Astrocyte (in vitro differentiated cells and primary cell): ENCODE measurements at regions not wholly inside any gene's neighbourhood (a gene's known extent, or its start where the extent isn't known, plus 50 kb on each side); places are given as distances from the start of the nearest gene placed in this dataset.

Experiments
- DNase-seq: peaks from one replicate; pipeline ENCODE4 v3.0.0-alpha.2; 2010; ENCODE audit warnings: low read depth
- FAIRE-seq: peaks from 2 replicates; lab custom pipeline; 2011; peaks lifted over from hg19 to GRCh38; lab: Jason Lieb, UNC
- H2AFZ ChIP-seq: 2 replicates; pipeline ENCODE4 v1.6.0; 2012; ENCODE audit warnings: low read depth, low read length, inconsistent platforms
- H3K27ac ChIP-seq: 2 replicates; pipeline ENCODE4 v1.5.1; 2011; ENCODE audit warnings: low read depth, low read length, inconsistent platforms
- H3K27me3 ChIP-seq: 2 replicates; pipeline ENCODE4 v1.6.0; 2011; ENCODE audit warnings: low read length, inconsistent platforms; ENCODE audit not compliant: insufficient read depth
- H3K36me3 ChIP-seq: 2 replicates; pipeline ENCODE4 v1.5.1; 2011; ENCODE audit warnings: low read length, inconsistent platforms; ENCODE audit not compliant: insufficient read depth
- H3K4me1 ChIP-seq: 2 replicates; pipeline ENCODE4 v1.5.1; 2011; ENCODE audit warnings: low read length, inconsistent platforms; ENCODE audit not compliant: insufficient read depth
- H3K4me2 ChIP-seq: 2 replicates; pipeline ENCODE4 v1.6.0; 2012; ENCODE audit warnings: low read length, inconsistent platforms
- H3K4me3 ChIP-seq: 2 replicates; pipeline ENCODE4 v1.5.1; 2011; ENCODE audit warnings: low read depth, mild to moderate bottlenecking, low read length, inconsistent platforms; ENCODE audit not compliant: insufficient read depth
- H3K79me2 ChIP-seq: 2 replicates; pipeline ENCODE4 v1.6.0; 2012; ENCODE audit warnings: mild to moderate bottlenecking, low read length, inconsistent platforms; ENCODE audit not compliant: insufficient read depth
- H3K9ac ChIP-seq: 2 replicates; pipeline ENCODE4 v1.6.0; 2012; ENCODE audit warnings: mild to moderate bottlenecking, low read length, inconsistent platforms
- H3K9me3 ChIP-seq: 2 replicates; pipeline ENCODE4 v1.5.1; 2012; ENCODE audit warnings: low read depth, mild to moderate bottlenecking, low read length, inconsistent platforms; ENCODE audit not compliant: insufficient read depth
- H4K20me1 ChIP-seq: 2 replicates; pipeline ENCODE4 v1.6.0; 2012; ENCODE audit warnings: low read length, inconsistent platforms; ENCODE audit not compliant: insufficient read depth
- H3K27ac Mint-ChIP-seq: one replicate; pipeline ENCODE4 v1.8.0; 2021; ENCODE audit warnings: mild to moderate bottlenecking, mixed read lengths; ENCODE audit not compliant: unreplicated experiment
- H3K27me3 Mint-ChIP-seq: one replicate; pipeline ENCODE4 v1.8.0; 2021; ENCODE audit warnings: low read depth, mixed read lengths; ENCODE audit not compliant: unreplicated experiment
- H3K36me3 Mint-ChIP-seq: one replicate; pipeline ENCODE4 v1.8.0; 2021; ENCODE audit warnings: low read depth, mixed read lengths; ENCODE audit not compliant: unreplicated experiment
- H3K4me1 Mint-ChIP-seq: one replicate; pipeline ENCODE4 v1.8.0; 2021; ENCODE audit warnings: low read depth, mixed read lengths; ENCODE audit not compliant: unreplicated experiment
- H3K4me3 Mint-ChIP-seq: one replicate; pipeline ENCODE4 v1.8.0; 2021; ENCODE audit warnings: mild to moderate bottlenecking, moderate library complexity, mixed read lengths; ENCODE audit not compliant: unreplicated experiment
- H3K9me3 Mint-ChIP-seq: one replicate; pipeline ENCODE4 v1.8.0; 2021; ENCODE audit warnings: mild to moderate bottlenecking, mixed read lengths; ENCODE audit not compliant: unreplicated experiment
- EZH2 ChIP-seq: IDR thresholded peaks from 2 replicates; pipeline ENCODE4 v1.6.1; 2012; ENCODE audit warnings: mild to moderate bottlenecking, low read length, inconsistent platforms; ENCODE audit not compliant: insufficient read depth
- TF ChIP-seq, protein P1 (sequence below): IDR thresholded peaks from 2 replicates; pipeline ENCODE4 v1.5.1; 2011; ENCODE audit warnings: low read depth, mild to moderate bottlenecking, inconsistent platforms, low read length, moderate library complexity; ENCODE audit not compliant: insufficient read depth

DNA sequence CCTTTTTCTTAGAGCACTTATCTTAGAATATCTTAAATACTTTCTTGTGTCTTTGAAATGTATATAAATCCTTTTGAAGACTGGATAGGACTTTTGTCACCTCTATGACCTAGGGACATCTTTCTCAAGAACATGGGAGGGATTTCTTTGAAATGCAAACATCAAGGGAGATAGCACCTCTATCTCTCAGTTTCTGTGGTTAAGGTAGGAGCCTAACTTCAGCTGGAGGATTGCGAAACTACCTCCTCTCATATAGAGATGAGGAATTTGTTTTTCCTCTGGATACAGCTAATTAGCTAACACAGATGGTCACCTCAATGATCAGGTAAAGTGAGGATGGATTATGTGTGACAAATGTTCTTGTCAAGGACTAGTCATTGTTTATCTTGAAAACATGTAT, 631.3 kb upstream of the IMPG1 start:
- no peak for TF ChIP-seq EZH2
- no peaks in the 10 kb centered on the region for H3K4me1 Mint-ChIP-seq

DNA sequence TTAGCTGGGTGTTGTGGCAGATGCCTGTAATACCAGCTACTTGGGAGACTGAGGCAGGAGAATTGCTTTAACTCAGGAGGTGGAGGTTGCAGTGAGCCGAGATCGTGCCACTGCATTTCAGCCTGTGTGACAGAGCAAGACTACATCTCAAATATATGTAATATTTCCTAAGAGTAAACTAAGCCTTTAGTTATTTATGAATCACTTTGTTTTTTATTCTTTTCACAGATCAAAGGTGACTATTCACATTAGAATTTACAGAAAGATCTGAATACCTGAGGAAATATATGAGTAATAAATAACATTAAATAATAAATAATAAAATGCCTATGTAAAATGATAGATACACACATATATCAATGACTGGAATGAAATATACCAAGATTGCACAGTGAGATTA, 630.8 kb upstream of the IMPG1 start:
- H2AFZ ChIP-seq = no peak overlapping the region
- no peak for TF ChIP-seq EZH2
- TF ChIP-seq, protein P1, sequence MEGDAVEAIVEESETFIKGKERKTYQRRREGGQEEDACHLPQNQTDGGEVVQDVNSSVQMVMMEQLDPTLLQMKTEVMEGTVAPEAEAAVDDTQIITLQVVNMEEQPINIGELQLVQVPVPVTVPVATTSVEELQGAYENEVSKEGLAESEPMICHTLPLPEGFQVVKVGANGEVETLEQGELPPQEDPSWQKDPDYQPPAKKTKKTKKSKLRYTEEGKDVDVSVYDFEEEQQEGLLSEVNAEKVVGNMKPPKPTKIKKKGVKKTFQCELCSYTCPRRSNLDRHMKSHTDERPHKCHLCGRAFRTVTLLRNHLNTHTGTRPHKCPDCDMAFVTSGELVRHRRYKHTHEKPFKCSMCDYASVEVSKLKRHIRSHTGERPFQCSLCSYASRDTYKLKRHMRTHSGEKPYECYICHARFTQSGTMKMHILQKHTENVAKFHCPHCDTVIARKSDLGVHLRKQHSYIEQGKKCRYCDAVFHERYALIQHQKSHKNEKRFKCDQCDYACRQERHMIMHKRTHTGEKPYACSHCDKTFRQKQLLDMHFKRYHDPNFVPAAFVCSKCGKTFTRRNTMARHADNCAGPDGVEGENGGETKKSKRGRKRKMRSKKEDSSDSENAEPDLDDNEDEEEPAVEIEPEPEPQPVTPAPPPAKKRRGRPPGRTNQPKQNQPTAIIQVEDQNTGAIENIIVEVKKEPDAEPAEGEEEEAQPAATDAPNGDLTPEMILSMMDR = no peak
- no peak overlapping the region for H3K4me3 Mint-ChIP-seq
- H4K20me1 ChIP-seq = no peaks in the 10 kb centered on the region
- FAIRE-seq (no peak), DNase-seq (no peak)
- no peaks in the 10 kb centered on the region for H3K9me3 Mint-ChIP-seq
- no peaks in the 10 kb centered on the region for H3K4me1 Mint-ChIP-seq
- H3K9ac ChIP-seq = no peak overlapping the region
- H3K27me3 ChIP-seq = no peaks in the 10 kb centered on the region
- H3K4me3 ChIP-seq = no peak overlapping the region
- no peak overlapping the region for H3K27ac Mint-ChIP-seq
- no peaks in the 10 kb centered on the region for H3K79me2 ChIP-seq
- no peaks in the 10 kb centered on the region for H3K27me3 Mint-ChIP-seq
- no peak overlapping the region for H3K4me2 ChIP-seq
- H3K27ac ChIP-seq = no peak overlapping the region
- H3K36me3 ChIP-seq = no peaks in the 10 kb centered on the region
- no peaks in the 10 kb centered on the region for H3K36me3 Mint-ChIP-seq
- H3K4me1 ChIP-seq = no peaks in the 10 kb centered on the region
- no peaks in the 10 kb centered on the region for H3K9me3 ChIP-seq

More for the DNA sequence above, 631.3 kb upstream of the IMPG1 start:
- Histone ChIP-seq H3K9me3 (no peaks in the 10 kb centered on the region), H3K9ac (no peak overlapping the region), H3K79me2 (no peaks in the 10 kb centered on the region), H3K27me3 (no peaks in the 10 kb centered on the region), H3K4me3 (no peak overlapping the region), H3K4me1 (no peaks in the 10 kb centered on the region), H4K20me1 (no peaks in the 10 kb centered on the region), H3K36me3 (no peaks in the 10 kb centered on the region), H3K4me2 (no peak overlapping the region), H3K27ac (no peak overlapping the region), H2AFZ (no peak overlapping the region)
- Mint-ChIP-seq H3K9me3 (no peaks in the 10 kb centered on the region), H3K4me3 (no peak overlapping the region), H3K27ac (no peak overlapping the region), H3K27me3 (no peaks in the 10 kb centered on the region), H3K36me3 (no peaks in the 10 kb centered on the region)
- DNase-seq = no peak
- no peak for FAIRE-seq

DNA sequence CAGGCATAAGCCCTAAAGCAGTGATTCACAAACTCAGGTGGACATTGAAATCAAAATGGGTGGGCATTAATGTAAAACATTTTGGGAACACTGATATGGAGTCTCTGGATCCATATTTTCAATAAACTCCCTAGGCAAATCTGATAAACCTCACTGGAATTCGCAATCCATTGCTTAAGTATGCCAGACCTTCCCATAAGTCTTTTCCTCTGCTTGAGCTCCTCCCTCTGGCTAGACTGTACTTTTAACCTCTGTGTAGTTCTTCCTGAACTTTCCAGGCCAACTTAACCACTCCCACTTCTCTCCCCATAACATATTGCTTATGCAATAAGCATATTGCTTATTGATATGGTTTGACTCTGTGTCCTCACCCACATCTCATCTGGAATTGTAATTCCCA, 629.7 kb upstream of the IMPG1 start:
- H3K9ac ChIP-seq = no peak overlapping the region
- DNase-seq (no peak), FAIRE-seq (no peak)
- no peak overlapping the region for H2AFZ ChIP-seq
- Mint-ChIP-seq H3K4me3 (no peak overlapping the region), H3K27ac (no peak overlapping the region), H3K27me3 (no peaks in the 10 kb centered on the region), H3K36me3 (no peaks in the 10 kb centered on the region), H3K9me3 (no peaks in the 10 kb centered on the region), H3K4me1 (no peaks in the 10 kb centered on the region)
- no peaks in the 10 kb centered on the region for H3K9me3 ChIP-seq
- H3K4me3 ChIP-seq = no peak overlapping the region
- no peaks in the 10 kb centered on the region for H3K79me2 ChIP-seq
- H3K27ac ChIP-seq = no peak overlapping the region
- H3K36me3 ChIP-seq = no peaks in the 10 kb centered on the region
- H3K27me3 ChIP-seq = no peaks in the 10 kb centered on the region
- H3K4me2 ChIP-seq = no peak overlapping the region
- no peaks in the 10 kb centered on the region for H4K20me1 ChIP-seq
- no peak for TF ChIP-seq EZH2
- TF ChIP-seq, protein P1 = no peak
- H3K4me1 ChIP-seq = no peaks in the 10 kb centered on the region
